ENCODE measurements at regions not wholly inside any gene's neighbourhood (a gene's known extent, or its start where the extent isn't known, plus 50 kb on each side); places are given as distances from the start of the nearest gene placed in this dataset.

DNA sequence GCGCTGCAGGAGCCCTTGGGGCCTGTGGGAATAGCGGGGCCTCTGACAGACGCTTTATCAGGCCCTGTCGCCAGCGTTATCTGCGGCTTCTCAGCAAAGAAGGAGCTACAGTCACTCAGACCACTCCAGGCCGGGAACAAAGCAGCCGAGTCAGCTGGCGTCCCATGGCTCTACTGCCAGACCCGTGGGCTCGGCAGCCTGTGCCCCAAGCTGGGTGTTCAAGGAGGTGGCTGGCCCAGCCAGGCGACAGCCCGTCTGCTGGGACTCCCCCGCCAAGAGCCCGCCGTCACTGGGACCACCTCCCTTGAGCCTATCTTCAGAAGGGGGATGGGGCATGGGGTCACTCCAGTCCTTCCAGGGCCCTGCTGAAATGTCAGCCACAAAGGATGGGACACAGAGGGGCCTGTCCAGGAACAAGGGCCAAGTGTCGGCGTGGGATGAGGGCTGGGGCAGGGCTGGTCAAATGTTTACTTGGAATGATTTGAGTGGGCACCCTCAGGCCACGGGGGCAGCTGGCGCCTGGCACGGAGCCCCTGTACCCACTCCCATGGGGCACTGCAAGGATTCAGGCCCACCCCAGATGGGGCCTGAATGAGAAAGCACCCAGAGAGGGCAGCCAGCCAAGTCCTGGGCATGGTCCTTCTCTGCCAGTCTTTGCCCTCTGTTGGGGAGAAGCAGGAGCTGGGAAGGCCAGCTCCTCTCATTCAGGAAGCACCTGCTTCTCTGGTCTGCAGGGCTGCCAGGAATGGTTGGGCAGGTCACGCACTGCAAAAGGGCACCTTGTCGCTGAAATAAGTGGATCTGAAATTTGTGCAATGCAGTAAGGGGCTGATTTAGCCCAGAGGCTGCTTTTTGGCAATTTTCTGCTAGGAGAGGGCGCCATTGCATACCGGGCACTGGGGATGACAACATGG, 148.3 kb downstream of the SMAD6 start:
- Mint-ChIP-seq H3K27me3 (peaks cover 13 to 62% (median 25%) of the 10 kb centered on the region in 5 donors), H3K36me3 (peaks cover 0 to 2% (median 0%) of the 10 kb centered on the region in 3 donors), H3K9me3 (no peaks in the 10 kb centered on the region), H3K4me3 (peak overlapping the region in 1 of 10 donors; percentile 41), H3K4me1 (peaks cover 6 to 15% (median 7%) of the 10 kb centered on the region in 4 donors), H3K27ac (peak overlapping the region in 1 of 10 donors; percentile 46)
- ATAC-seq (no peak), DNase-seq (no peak)
- POLR2A ChIA-PET = no interaction called here

DNA sequence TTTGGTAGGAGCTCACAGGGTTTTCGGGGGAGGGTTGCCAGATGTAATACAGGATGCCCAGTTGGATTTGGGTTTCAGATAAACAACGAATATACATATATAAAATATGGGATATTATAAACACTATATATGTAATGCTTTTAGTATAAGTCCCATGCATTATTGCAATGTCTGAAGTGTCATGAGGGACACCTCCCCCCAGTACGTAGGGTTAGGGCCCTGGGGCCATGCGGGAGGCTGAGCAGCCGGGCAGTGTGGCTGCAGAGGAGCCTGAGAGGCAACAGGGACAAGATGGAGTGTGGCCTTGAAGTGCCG, 148.9 kb downstream of the SMAD6 start:
- DNase-seq (peak in 1 of 10 donors; percentile 17), ATAC-seq (no peak)

DNA sequence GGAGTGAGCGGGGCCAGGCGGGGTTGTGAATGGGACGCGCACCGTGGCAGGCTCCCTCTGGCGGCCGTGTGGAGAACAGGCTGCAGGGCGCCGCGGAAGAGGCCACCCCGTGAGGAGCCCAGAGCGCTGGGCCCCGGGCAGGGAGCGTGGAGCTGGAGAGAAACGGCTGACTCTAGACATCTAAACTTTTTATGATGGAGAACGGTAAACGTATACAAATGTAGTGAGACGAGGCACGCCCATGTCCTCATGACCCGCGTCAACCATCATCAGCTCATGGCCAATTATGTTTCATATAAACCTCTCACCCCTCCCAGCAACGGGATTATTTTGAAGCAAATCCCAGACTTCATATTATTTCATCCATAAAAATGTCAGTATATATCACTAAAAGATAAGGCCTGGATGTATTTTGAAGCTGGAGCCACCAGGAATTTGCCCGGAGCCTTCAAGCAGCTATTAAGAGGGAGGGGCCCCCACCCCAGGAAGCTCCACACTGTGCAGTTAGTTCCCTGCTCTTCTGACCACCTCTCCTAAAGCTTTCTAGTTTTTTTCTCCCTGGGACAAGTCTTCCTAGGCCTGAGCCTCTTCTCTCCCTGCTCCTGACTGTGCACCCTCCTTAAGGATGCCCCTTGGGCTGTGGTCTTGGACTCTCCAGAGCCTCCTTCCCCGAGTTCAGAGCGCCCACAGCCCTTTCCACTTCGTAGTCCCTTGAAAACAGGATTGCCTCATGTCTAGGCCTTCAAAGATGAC, 149.5 kb downstream of the SMAD6 start:
- no peaks in the 10 kb centered on the region for H3K36me3 Mint-ChIP-seq
- peaks cover 6 to 15% (median 7%) of the 10 kb centered on the region in 4 donors for H3K4me1 Mint-ChIP-seq
- peak overlapping the region in 8 of 10 donors; percentile 38 to 68 (median 61) for H3K4me3 Mint-ChIP-seq
- H3K9me3 Mint-ChIP-seq = no peaks in the 10 kb centered on the region
- peaks cover 11 to 54% (median 20%) of the 10 kb centered on the region in 5 donors for H3K27me3 Mint-ChIP-seq
- POLR2A ChIA-PET = no interaction called here
- ATAC-seq (peak; percentile 98 to 100), DNase-seq (peak; percentile 40 to 84 (median 66))
- peak overlapping the region in 2 of 10 donors; percentile 46 to 62 for H3K27ac Mint-ChIP-seq

More for the DNA sequence above, 148.9 kb downstream of the SMAD6 start:
- POLR2A ChIA-PET = no interaction called here
- Mint-ChIP-seq H3K4me3 (peak overlapping the region in 8 of 10 donors; percentile 38 to 66 (median 54)), H3K4me1 (peaks cover 6 to 15% (median 7%) of the 10 kb centered on the region in 4 donors), H3K27me3 (peaks cover 11 to 60% (median 22%) of the 10 kb centered on the region in 5 donors), H3K9me3 (no peaks in the 10 kb centered on the region), H3K27ac (peak overlapping the region in 1 of 10 donors; percentile 46), H3K36me3 (no peaks in the 10 kb centered on the region)

DNA sequence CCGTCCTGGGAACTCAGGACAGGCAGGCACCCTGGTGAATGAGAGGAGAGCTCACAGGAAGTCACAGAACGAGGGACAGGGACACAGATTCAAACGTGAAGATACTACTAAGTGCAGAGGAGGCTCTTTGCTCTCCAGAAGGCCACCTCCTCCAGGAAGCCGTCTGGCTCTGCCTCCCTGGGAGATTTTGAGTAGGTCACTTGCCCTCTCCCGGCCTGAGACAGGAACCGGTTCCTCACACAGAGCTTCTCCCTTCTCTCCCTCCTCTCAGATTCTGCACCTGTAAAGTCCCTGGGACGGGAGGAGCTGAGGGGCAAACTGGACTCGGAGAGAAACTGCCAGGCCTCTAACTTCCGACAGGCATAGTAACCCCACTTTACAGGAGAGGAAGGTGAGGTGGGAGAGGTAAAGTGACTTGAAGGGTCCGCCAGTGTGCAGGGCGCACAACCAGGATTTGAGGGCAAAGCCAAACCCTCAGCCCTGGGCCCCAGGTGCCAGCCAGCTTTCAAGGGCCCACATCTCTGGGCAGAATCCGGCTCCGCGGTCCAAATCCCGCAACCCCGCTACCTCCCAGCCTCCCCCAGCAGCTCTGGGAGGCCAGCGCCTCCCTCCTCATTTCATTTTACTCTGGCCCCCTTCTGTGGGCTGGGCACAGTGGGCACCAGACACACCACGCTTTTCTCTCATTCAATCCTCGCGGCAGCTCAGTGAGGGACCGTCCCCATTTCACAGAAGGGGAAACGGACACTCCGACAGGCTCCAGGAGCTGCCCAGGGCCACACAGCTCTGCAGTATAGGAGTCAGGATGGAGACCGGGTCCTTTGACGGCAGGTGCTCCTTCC, 150.2 kb downstream of the SMAD6 start:
- ATAC-seq (no peak), DNase-seq (no peak)
- peak overlapping the region in 1 of 10 donors; percentile 68 for H3K4me3 Mint-ChIP-seq
- no peaks in the 10 kb centered on the region for H3K36me3 Mint-ChIP-seq
- H3K9me3 Mint-ChIP-seq = no peaks in the 10 kb centered on the region
- H3K27ac Mint-ChIP-seq = peak overlapping the region in 2 of 10 donors; percentile 62 to 75
- peaks cover 8 to 54% (median 24%) of the 10 kb centered on the region in 5 donors for H3K27me3 Mint-ChIP-seq
- peaks cover 6 to 15% (median 7%) of the 10 kb centered on the region in 4 donors for H3K4me1 Mint-ChIP-seq
- POLR2A ChIA-PET = no interaction called here

DNA sequence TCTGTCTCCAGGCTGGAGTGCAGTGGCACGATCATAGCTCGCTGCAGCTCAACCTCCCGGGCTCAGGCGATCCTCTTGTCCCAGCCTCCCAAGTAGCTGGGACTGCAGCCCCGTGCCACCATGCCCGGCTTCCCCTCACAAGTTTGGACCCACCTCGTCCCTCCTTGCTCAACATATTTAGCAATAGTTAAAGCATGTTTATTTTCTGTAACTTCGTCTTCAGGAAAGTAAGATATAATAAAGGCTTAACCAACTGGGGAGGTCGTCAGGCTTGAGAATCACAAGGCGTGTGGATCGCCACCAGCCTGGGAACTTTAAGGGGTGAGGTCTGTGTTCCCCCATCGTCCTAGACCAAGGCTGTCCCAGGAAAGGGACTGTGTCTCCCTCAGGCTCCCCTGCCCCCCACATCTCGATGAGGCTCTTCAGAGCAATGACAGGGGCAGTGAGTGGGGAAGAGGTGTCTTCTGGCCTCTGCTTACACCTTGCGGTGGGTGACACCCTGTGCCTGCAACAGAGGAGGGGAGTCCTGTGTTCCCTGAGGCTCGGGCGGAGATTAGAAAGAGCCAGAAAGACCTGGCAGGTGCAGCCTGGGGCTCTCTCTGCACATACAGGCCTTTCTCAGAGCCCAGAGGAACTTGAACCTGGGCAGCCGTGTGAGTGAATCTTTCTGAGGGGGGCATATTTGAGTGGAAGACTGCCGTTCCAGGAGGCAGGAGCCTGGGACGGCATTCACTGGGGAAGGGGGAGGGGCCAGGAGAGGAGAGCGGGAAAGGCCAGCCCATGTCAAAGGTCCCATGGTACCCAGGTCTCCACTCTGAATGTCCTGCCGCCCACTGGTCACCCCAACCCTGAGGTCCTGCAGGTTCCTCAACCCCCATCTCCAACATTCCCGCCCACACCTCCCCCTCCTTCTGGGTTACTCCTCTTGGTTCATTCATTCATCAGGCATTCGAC, 152.3 kb downstream of the SMAD6 start:
- no peaks in the 10 kb centered on the region for H3K9me3 Mint-ChIP-seq
- DNase-seq (no peak), ATAC-seq (no peak)
- H3K4me3 Mint-ChIP-seq = no peak overlapping the region
- H3K36me3 Mint-ChIP-seq = no peaks in the 10 kb centered on the region
- H3K27ac Mint-ChIP-seq = no peak overlapping the region
- POLR2A ChIA-PET = interaction anchor here (0.7 kb wide), 1 partner anchor 15 kb away, joined by 4 read pairs; no protein-coding TSS in a partner anchor
- peaks cover 6 to 42% (median 25%) of the 10 kb centered on the region in 5 donors for H3K27me3 Mint-ChIP-seq
- H3K4me1 Mint-ChIP-seq = peaks cover 6 to 15% (median 7%) of the 10 kb centered on the region in 4 donors

DNA sequence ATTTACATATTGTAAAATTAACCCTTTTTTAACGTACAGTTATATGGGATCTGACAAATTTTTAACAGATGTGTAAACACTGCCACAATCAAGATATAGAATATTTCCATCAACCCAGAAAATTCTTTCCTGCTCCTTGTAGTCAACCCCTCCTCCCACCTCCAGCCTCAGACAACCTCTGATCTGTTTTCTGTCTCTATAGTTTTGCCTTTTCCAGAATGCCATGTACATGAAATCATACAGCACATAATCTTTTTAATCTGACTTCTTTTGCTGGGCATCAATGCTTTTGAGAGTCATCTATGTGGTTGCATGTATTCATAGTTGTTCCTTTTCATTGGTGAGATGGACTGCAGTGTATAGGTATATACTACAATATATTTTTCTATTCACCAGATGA, 153.0 kb downstream of the SMAD6 start:
- ATAC-seq = no peak

DNA sequence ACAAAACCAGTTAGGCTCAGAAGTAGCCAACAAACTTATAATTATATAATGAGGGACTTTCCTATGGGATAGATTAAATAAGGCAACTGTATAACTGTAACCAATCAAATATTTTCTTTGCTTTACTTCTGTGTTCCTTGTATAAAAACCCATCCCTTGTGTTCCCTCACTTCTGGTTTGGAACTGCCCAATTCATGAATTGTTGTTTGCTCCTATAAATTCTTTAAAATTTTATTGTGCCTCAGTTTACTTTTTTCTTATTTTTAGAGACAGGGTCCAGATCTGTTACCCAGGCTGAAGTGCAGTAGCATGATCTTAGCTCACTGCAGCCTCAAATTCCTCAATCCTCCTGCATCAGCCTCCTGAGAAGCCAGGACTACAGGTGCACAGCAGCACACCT, 155.7 kb downstream of the SMAD6 start:
- H3K27ac Mint-ChIP-seq = no peak overlapping the region
- no peak for DNase-seq
- peaks cover 20 to 61% (median 32%) of the 10 kb centered on the region in 5 donors for H3K27me3 Mint-ChIP-seq
- H3K4me1 Mint-ChIP-seq = peaks cover 0 to 2% (median 0%) of the 10 kb centered on the region in 4 donors
- H3K4me3 Mint-ChIP-seq = no peak overlapping the region
- ATAC-seq = no peak
- no peaks in the 10 kb centered on the region for H3K9me3 Mint-ChIP-seq
- H3K36me3 Mint-ChIP-seq = no peaks in the 10 kb centered on the region
- POLR2A ChIA-PET = no interaction called here

More for the DNA sequence above, 153.0 kb downstream of the SMAD6 start:
- H3K4me1 Mint-ChIP-seq = peaks cover 6 to 15% (median 7%) of the 10 kb centered on the region in 4 donors
- no peaks in the 10 kb centered on the region for H3K36me3 Mint-ChIP-seq
- DNase-seq = no peak
- no peak overlapping the region for H3K27ac Mint-ChIP-seq
- H3K4me3 Mint-ChIP-seq = no peak overlapping the region
- H3K27me3 Mint-ChIP-seq = peaks cover 12 to 50% (median 30%) of the 10 kb centered on the region in 5 donors
- no peaks in the 10 kb centered on the region for H3K9me3 Mint-ChIP-seq
- POLR2A ChIA-PET = no interaction called here

DNA sequence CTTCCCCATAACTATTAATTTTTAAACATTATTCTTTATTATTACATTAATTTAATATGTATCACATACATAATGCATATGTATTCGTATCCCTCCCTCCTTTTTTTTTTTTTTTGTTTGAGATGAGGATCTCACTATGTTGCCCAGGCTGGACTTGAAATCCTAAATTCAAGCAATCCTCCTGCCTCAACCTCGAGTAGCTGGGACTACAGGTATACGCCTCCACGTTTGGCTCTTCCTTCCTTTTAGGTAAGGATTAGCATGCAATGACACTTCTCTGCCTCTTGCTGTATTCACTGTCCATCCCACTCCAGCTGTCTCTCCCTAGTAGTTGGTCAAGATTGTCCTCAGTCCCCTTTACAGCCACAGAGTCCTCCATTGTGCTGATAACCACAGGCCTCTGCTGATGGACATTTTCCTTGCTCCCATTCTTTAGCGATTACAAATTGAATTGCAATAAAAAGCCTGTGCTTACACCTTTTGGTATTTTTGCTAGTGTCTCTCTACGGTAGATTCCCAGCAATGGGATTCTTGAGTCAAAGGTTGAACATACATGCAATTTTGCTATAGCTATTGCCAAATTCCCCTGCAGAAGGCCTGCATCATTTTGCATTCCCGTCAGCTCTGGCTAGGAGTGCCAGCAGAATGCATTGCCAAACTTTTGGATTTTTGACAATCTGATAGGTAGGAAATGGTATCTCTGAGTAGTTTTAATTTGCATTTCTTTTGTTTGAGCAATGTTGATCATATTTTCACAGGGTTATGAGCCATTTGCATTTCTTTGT, 156.6 kb downstream of the SMAD6 start:
- H3K27ac Mint-ChIP-seq = no peak overlapping the region
- no peaks in the 10 kb centered on the region for H3K9me3 Mint-ChIP-seq
- no peak overlapping the region for H3K4me3 Mint-ChIP-seq
- peak in 1 of 10 donors; percentile 7 for DNase-seq
- peaks cover 19 to 62% (median 37%) of the 10 kb centered on the region in 5 donors for H3K27me3 Mint-ChIP-seq
- peaks cover 0 to 10% (median 1%) of the 10 kb centered on the region in 4 donors for H3K4me1 Mint-ChIP-seq
- ATAC-seq = no peak
- no peaks in the 10 kb centered on the region for H3K36me3 Mint-ChIP-seq
- POLR2A ChIA-PET = no interaction called here

DNA sequence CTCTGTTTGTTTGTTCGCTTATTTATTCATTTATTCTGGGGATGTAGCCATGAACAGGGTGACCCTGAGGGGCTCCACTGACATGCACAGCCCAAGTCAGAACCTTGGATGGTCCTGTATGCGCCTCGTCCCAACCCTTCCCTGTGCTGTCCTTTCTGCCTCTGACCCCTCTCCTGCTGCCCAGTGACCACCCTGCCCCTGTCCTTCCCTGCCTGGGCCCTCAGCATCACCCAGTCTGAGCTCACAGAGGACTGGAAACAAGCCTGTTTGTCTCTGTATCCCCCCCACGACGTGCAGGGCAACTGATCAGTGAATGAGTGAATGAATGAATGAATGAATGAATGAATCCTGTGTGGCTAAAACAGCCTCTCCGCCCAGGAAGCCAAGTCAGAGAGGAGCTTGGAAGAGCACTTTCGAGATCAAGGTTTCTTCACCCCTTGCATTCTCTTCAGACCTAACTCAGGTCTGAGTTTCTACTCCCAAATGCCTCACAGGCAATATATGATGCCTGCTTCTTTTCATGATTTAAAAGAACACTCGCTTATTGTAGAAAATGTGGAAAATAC, 157.7 kb downstream of the SMAD6 start:
- H3K9me3 Mint-ChIP-seq = no peaks in the 10 kb centered on the region
- POLR2A ChIA-PET = no interaction called here

DNA sequence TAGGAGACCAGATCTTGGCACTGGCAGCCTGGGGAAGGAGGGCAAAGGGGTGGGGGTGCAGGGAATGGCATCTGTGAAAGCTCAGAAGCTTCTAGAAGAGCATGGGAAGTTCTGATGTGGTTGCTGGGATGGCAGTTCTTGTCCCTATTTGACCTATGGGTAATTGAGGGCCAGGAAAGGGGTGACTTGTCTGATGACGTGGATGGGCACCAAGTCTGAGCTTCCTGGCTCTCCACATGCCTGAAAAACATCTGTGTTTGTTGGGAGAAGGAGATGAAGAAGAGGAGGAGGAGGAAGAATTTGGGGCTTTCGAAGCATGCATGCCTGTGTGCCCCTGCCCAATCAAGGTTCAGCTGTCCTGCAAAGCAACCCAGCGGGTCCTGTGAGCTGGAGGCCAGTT, 158.8 kb downstream of the SMAD6 start:
- DNase-seq (no peak), ATAC-seq (no peak)
- POLR2A ChIA-PET = no interaction called here
- Mint-ChIP-seq H3K4me3 (no peak overlapping the region), H3K27ac (peak overlapping the region in 1 of 10 donors; percentile 80), H3K27me3 (peaks cover 11 to 45% (median 35%) of the 10 kb centered on the region in 5 donors), H3K9me3 (no peaks in the 10 kb centered on the region), H3K36me3 (no peaks in the 10 kb centered on the region), H3K4me1 (peaks cover 0 to 15% (median 1%) of the 10 kb centered on the region in 4 donors)

More for the DNA sequence above, 157.7 kb downstream of the SMAD6 start:
- H3K27ac Mint-ChIP-seq = no peak overlapping the region
- no peak overlapping the region for H3K4me3 Mint-ChIP-seq
- DNase-seq = no peak
- no peaks in the 10 kb centered on the region for H3K36me3 Mint-ChIP-seq
- ATAC-seq = no peak
- peaks cover 0 to 10% (median 1%) of the 10 kb centered on the region in 4 donors for H3K4me1 Mint-ChIP-seq
- peaks cover 14 to 55% (median 34%) of the 10 kb centered on the region in 5 donors for H3K27me3 Mint-ChIP-seq

Data from naive thymus-derived CD8-positive, alpha-beta T cell (primary cell).